Heart left ventricle (tissue), 16 donors: ENCODE measurements at regions not wholly inside any gene's neighbourhood (a gene's known extent, or its start where the extent isn't known, plus 50 kb on each side); places are given as distances from the start of the nearest gene placed in this dataset.
A peak's percentile ranks its signal among the peaks of the same experiment; 100 is the strongest.

Source experiments
- ATAC-seq, 4 donors: fragments of 200-7000 bp; cut with Tn5 transposase; one replicate each; pipeline ENCODE4 v1.9.1; 2020 to 2022; ENCODE audit warnings: moderate library complexity in 4 of 4, mild to moderate bottlenecking in 3 of 4, moderate number of reproducible peaks in 1 of 4
- DNase-seq, 5 donors: peaks; one replicate each; pipeline ENCODE4 v3.0.0-alpha.2; 2020
- H3K27ac ChIP-seq, 12 donors: fragments of 200-600 bp; sonication (generic) in 4 of 12; one replicate each; pipeline versions ENCODE4 v1.5.0 to v1.8.0; 2016 to 2022; ENCODE audit warnings: mild to moderate bottlenecking in 2 of 12
- H3K27me3 ChIP-seq, 9 donors: fragments of 200-600 bp; sonication (generic) in 2 of 9; one replicate each; pipeline versions ENCODE4 v1.5.1 to v1.8.0; 2016 to 2022; ENCODE audit warnings: mild to moderate bottlenecking in 3 of 9
- H3K36me3 ChIP-seq, 9 donors: fragments of 200-600 bp; sonication (generic) in 2 of 9; one replicate each; pipeline versions ENCODE4 v1.5.0 to v1.8.0; 2018 to 2022; ENCODE audit warnings: mild to moderate bottlenecking in 2 of 9
- H3K4me1 ChIP-seq, 12 donors: fragments of 200-600 bp; sonication (generic) in 4 of 12; one replicate each; pipeline versions ENCODE4 v1.5.0 to v1.8.0; 2016 to 2022; ENCODE audit warnings: mild to moderate bottlenecking in 3 of 12
- H3K4me3 ChIP-seq, 12 donors: fragments of 200-600 bp; sonication (generic) in 4 of 12; one replicate each; pipeline versions ENCODE4 v1.5.0 to v1.8.0; 2017 to 2022; ENCODE audit warnings: mild to moderate bottlenecking in 9 of 12, moderate library complexity in 4 of 12
- H3K9me3 ChIP-seq, 12 donors: fragments of 200-600 bp; sonication (generic) in 4 of 12; one replicate each; pipeline versions ENCODE4 v1.5.0 to v1.8.0; 2016 to 2022; ENCODE audit warnings: mild to moderate bottlenecking in 1 of 12
- CTCF ChIP-seq, 12 donors: fragments of 200-600 bp; sonication (generic) in 4 of 12; IDR thresholded peaks; one replicate each; pipeline versions ENCODE4 v1.5.0 to v1.8.0; 2018 to 2022; ENCODE audit warnings: antibody characterized with exemption in 12 of 12, mild to moderate bottlenecking in 5 of 12
- POLR2A ChIP-seq, 2 donors: fragments of 450-650 bp; IDR thresholded peaks; one replicate each; pipeline ENCODE4 v1.6.1; 2017; ENCODE audit warnings: antibody characterized with exemption in 2 of 2, mild to moderate bottlenecking in 2 of 2, moderate library complexity in 2 of 2
- WGBS, 4 donors: extraction: QIAGEN DNeasy Blood & Tissue Kit in 2 of 4; methylation state at CpG; one replicate each; pipeline versions ENCODE4 v1.1.5 to v1.1.7; 2013 to 2018; 5-methylcytosine and 5-hydroxymethylcytosine counted together
- intact Hi-C, 10 donors: fragments of 100-400 bp; cut with DNase I; formaldehyde crosslinking; loops; one replicate each; pipeline versions ENCODE4 v1.11.1 to v1.14.2; 2022
- donor health status: ischemic (EF 13 %, LVEDD 7.1; RV severe dilation, severe dysfunction).
- donor health status: healthy with polysubstance abuse.
- donor health status: DM: no; HTN: yes; CAD: no.
- donor health status: DM: no; HTN: no; CAD: no.
- donor health status: ischemic (EF 25% LVEDD 6.9; RV normal size, moderate dysfunction).
- donor health status: ischemic (EF 25% LVEDD 5.7; RV mildly dilated, moderate dysfunction).
- donor health status: healthy.
- donor health status: DM: yes; HTN: yes; CAD: no.
- donor health status: ischemic (EF 35%, LVEDD 5.7; RV mildly dilated, moderate dysfunction).
- donor health status: nonischemic (EF 11% LVEDD 7.7; RV severe dilation, severe dysfunction).
- donor health status: DM: yes; HTN: yes; CAD: no.
- donor health status: PGD.
- donor health status: ischemic (EF 29% LVEDD 5.4; RV normal size, mild dysfunction).
- donor health status: nonischemic (EF 23%, LVEDD 6.1; RV moderate dilation, normal function).

- TF ChIP-seq CTCF (IDR thresholded peaks at IDR 0.05) (no peak), POLR2A (IDR thresholded peaks at IDR 0.05) (no peak)
- Histone ChIP-seq H3K27me3 (no peaks in the 10 kb centered on the region), H3K36me3 (no peaks in the 10 kb centered on the region), H3K4me3 (peak overlapping the region in 1 of 12 donors; percentile 17), H3K4me1 (peaks cover 0 to 24% (median 0%) of the 10 kb centered on the region in 12 donors), H3K9me3 (no peaks in the 10 kb centered on the region), H3K27ac (peak overlapping the region in 2 of 12 donors; percentile 9 to 88)
- DNase-seq = no peak
- ATAC-seq = no peak
- 68 to 72% (median 71%) methylated on average over 13 of the region's 13 CpGs for WGBS, 4 donors
- intact Hi-C loops = no loop called here
Observed at GRCh38 chr10:6347391-6347951, 144.7 kb downstream of the PFKFB3 start.

GRCh38 chr10:6348096-6348874, 145.6 kb downstream of the PFKFB3 start:
- peak overlapping the region in 3 of 12 donors; percentile 26 to 88 (median 34) for H3K27ac ChIP-seq
- intact Hi-C loops = no loop called here
- no peaks in the 10 kb centered on the region for H3K36me3 ChIP-seq
- no peaks in the 10 kb centered on the region for H3K9me3 ChIP-seq
- no peaks in the 10 kb centered on the region for H3K27me3 ChIP-seq
- peaks cover 0 to 24% (median 0%) of the 10 kb centered on the region in 12 donors for H3K4me1 ChIP-seq
- TF ChIP-seq CTCF (IDR thresholded peaks at IDR 0.05) (no peak), POLR2A (IDR thresholded peaks at IDR 0.05) (no peak)
- 56 to 60% (median 58%) methylated on average over 16 of the region's 16 CpGs for WGBS, 4 donors
- peak in 3 of 4 donors; percentile 36 to 80 (median 66) for ATAC-seq
- peak overlapping the region in 1 of 12 donors; percentile 17 for H3K4me3 ChIP-seq
- DNase-seq = peak; percentile 29 to 69 (median 47)

GRCh38 chr10:6349846-6350535, 147.3 kb downstream of the PFKFB3 start:
- Histone ChIP-seq H3K4me1 (peaks cover 0 to 24% (median 0%) of the 10 kb centered on the region in 12 donors), H3K27ac (no peak overlapping the region)
- 90 to 95% (median 94%) methylated on average over 5 to 8 of the region's 8 CpGs for WGBS, 4 donors

More at GRCh38 chr10:6349846-6350535, 147.3 kb downstream of the PFKFB3 start:
- intact Hi-C loops = no loop called here
- Histone ChIP-seq H3K36me3 (no peaks in the 10 kb centered on the region), H3K27me3 (no peaks in the 10 kb centered on the region), H3K9me3 (peaks cover 0 to 4% (median 0%) of the 10 kb centered on the region in 12 donors), H3K4me3 (no peak overlapping the region)
- TF ChIP-seq CTCF (IDR thresholded peaks at IDR 0.05) = no peak
- no peak for TF ChIP-seq POLR2A (IDR thresholded peaks at IDR 0.05)
- DNase-seq (no peak), ATAC-seq (no peak)
